ENCODE measurements at regions not wholly inside any gene's neighbourhood (a gene's known extent, or its start where the extent isn't known, plus 50 kb on each side); places are given as distances from the start of the nearest gene placed in this dataset.

- Histone ChIP-seq H3K9me3 (ENCODE audit: low read length) (no peaks in the 10 kb centered on the region), H3K9ac (ENCODE audit: low read length) (no peak overlapping the region), H3K36me3 (ENCODE audit: insufficient read depth, low read length) (no peaks in the 10 kb centered on the region), H4K20me1 (ENCODE audit: insufficient read depth, low read depth, low read length) (no peaks in the 10 kb centered on the region), H3K9me2 (replicated peaks; ENCODE audit: insufficient read depth, low read length) (no peaks in the 10 kb centered on the region), H3K4me3 (ENCODE audit: low read length) (no peak overlapping the region), H3K4me1 (ENCODE audit: low read length) (no peaks in the 10 kb centered on the region), H3K27ac (ENCODE audit: low read length) (no peak overlapping the region), H3K79me2 (ENCODE audit: low read length) (no peaks in the 10 kb centered on the region), H2AFZ (ENCODE audit: low read length) (no peak overlapping the region), H3K27me3 (ENCODE audit: low read length) (no peaks in the 10 kb centered on the region), H3K4me2 (ENCODE audit: low read depth, low read length, poor library complexity, severe bottlenecking) (no peak overlapping the region)
- DNase-seq, result no peak
Observed at GRCh38 chr4:1485280-1485679, 79.0 kb upstream of the NKX1-1 start.

DNA sequence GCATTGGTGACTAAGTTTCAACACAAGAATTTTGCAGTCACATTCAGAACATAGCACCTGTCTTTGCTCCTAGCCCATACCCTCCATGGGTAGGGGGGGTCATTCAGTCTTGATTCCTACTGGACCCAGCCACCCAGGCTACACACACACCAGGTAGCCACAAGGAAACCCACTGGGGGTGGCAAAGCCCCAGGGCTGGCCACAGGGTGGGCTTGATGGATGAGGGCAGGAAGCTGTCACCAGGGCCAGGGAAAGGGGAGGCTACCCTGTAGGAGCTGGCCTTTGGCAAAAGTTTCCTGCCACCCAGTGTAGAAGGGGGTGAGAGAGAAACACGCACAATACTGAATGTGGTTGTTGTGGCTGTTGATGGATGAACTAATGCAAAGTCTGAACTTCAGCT, 74.5 kb upstream of the NKX1-1 start:
- no peaks in the 10 kb centered on the region for H3K4me1 ChIP-seq (ENCODE audit: low read length)
- no peak for DNase-seq
- no peaks in the 10 kb centered on the region for H3K27me3 ChIP-seq (ENCODE audit: low read length)
- no peak overlapping the region for H3K4me3 ChIP-seq (ENCODE audit: low read length)
- H3K4me2 ChIP-seq (ENCODE audit: low read depth, low read length, poor library complexity, severe bottlenecking), result no peak overlapping the region
- H3K9me3 ChIP-seq (ENCODE audit: low read length), result no peaks in the 10 kb centered on the region
- no peaks in the 10 kb centered on the region for H3K9me2 ChIP-seq (replicated peaks; ENCODE audit: insufficient read depth, low read length)
- no peaks in the 10 kb centered on the region for H3K79me2 ChIP-seq (ENCODE audit: low read length)
- no peak overlapping the region for H3K27ac ChIP-seq (ENCODE audit: low read length)
- H3K36me3 ChIP-seq (ENCODE audit: insufficient read depth, low read length), result no peaks in the 10 kb centered on the region
- H4K20me1 ChIP-seq (ENCODE audit: insufficient read depth, low read depth, low read length), result no peaks in the 10 kb centered on the region
- no peak overlapping the region for H2AFZ ChIP-seq (ENCODE audit: low read length)
- H3K9ac ChIP-seq (ENCODE audit: low read length), result no peak overlapping the region

DNA sequence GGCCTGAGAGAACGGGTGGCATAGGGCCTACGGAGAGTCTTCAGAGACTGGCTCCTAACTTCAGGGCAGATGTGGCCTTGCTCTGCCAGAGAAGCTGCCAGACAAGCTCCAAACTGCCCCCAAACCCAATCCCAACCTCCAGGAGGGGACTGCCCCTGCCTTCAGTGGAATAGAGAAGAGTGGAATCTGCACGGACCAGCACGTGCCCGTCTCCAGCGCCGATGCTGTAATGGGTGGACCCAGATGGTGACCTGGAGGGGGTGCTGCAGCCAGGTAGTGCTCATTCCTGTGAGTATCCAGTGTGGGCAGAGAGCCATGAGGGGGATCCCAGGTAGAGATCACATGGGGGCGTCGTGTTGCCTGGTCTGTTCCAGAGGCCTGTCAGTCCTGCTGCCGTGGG, 73.2 kb upstream of the NKX1-1 start:
- Histone ChIP-seq H3K36me3 (ENCODE audit: insufficient read depth, low read length) (no peaks in the 10 kb centered on the region), H3K9ac (ENCODE audit: low read length) (no peak overlapping the region), H2AFZ (ENCODE audit: low read length) (no peak overlapping the region), H3K79me2 (ENCODE audit: low read length) (no peaks in the 10 kb centered on the region), H3K4me2 (ENCODE audit: low read depth, low read length, poor library complexity, severe bottlenecking) (no peak overlapping the region), H3K4me3 (ENCODE audit: low read length) (no peak overlapping the region), H3K9me3 (ENCODE audit: low read length) (no peaks in the 10 kb centered on the region), H3K4me1 (ENCODE audit: low read length) (no peaks in the 10 kb centered on the region), H3K27me3 (ENCODE audit: low read length) (no peaks in the 10 kb centered on the region), H3K9me2 (replicated peaks; ENCODE audit: insufficient read depth, low read length) (peaks cover 3% of the 10 kb centered on the region; the same call in 1 of the 2 replicates), H3K27ac (ENCODE audit: low read length) (no peak overlapping the region), H4K20me1 (ENCODE audit: insufficient read depth, low read depth, low read length) (no peaks in the 10 kb centered on the region)
- DNase-seq, result no peak

DNA sequence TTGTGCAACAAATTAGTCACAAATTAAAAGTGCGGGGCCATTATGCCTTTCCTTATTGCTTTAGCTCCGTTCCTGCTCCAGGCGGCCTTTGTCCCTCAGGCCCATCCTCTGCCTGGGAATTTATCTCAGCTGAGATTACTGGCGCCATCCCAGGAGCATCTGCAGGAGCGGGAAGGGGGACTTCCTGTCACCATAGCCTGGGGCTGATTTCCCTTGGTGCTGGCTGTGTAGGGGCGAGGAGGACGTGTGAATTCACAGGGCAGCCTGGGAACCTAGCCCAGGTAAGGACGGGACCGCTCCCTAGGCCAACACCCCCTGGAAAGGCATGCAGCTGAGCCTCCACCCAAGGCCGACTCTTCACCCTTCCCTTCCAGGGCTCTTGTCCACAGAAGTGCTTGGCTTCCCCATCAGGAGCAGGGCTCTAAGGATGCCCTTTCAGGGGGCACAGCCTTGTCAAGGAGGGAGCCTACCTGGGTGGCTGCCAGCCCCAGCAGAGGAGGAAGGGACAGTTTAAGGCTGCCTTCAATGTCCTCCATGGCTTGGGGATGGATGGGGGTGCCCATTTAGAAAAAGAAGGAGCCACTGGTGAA, 72.6 kb upstream of the NKX1-1 start:
- Histone ChIP-seq H2AFZ (ENCODE audit: low read length) (no peak overlapping the region), H3K4me3 (ENCODE audit: low read length) (no peak overlapping the region), H3K9me3 (ENCODE audit: low read length) (no peaks in the 10 kb centered on the region), H3K27ac (ENCODE audit: low read length) (no peak overlapping the region), H3K9me2 (replicated peaks; ENCODE audit: insufficient read depth, low read length) (peaks cover 3% of the 10 kb centered on the region; the same call in 1 of the 2 replicates), H3K27me3 (ENCODE audit: low read length) (no peaks in the 10 kb centered on the region), H3K36me3 (ENCODE audit: insufficient read depth, low read length) (no peaks in the 10 kb centered on the region), H3K79me2 (ENCODE audit: low read length) (no peaks in the 10 kb centered on the region), H3K4me1 (ENCODE audit: low read length) (no peaks in the 10 kb centered on the region), H3K9ac (ENCODE audit: low read length) (no peak overlapping the region), H3K4me2 (ENCODE audit: low read depth, low read length, poor library complexity, severe bottlenecking) (no peak overlapping the region), H4K20me1 (ENCODE audit: insufficient read depth, low read depth, low read length) (no peaks in the 10 kb centered on the region)
- no peak for DNase-seq

- no peak overlapping the region for H2AFZ ChIP-seq (ENCODE audit: low read length)
- no peak for DNase-seq
Observed at GRCh38 chr4:1477045-1477840, 71.0 kb upstream of the NKX1-1 start.

DNA sequence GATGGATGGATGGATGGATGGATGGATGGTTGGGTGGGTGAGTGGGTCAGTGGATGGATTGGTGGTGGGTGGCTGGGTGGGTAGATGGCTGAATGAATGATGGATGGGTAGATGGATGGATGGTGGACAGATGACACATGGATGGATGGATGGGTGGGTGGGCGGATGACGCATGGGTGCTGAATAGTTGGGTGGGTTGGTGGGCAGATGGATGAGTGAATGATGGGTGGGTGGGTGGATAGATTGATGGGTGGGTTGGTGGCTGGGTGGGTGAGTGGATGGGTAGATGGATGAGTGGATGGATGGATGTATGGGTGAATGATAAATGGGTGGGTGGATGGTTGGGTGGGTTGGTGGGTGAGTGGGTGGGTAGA, 69.9 kb upstream of the NKX1-1 start:
- DNase-seq, result no peak
- H3K27ac ChIP-seq (ENCODE audit: low read length), result no peak overlapping the region
- no peak overlapping the region for H3K9ac ChIP-seq (ENCODE audit: low read length)
- no peak overlapping the region for H3K4me2 ChIP-seq (ENCODE audit: low read depth, low read length, poor library complexity, severe bottlenecking)
- H3K4me1 ChIP-seq (ENCODE audit: low read length), result no peaks in the 10 kb centered on the region
- H4K20me1 ChIP-seq (ENCODE audit: insufficient read depth, low read depth, low read length), result no peaks in the 10 kb centered on the region
- H3K9me3 ChIP-seq (ENCODE audit: low read length), result no peaks in the 10 kb centered on the region
- no peaks in the 10 kb centered on the region for H3K36me3 ChIP-seq (ENCODE audit: insufficient read depth, low read length)
- H3K27me3 ChIP-seq (ENCODE audit: low read length), result no peaks in the 10 kb centered on the region
- H3K79me2 ChIP-seq (ENCODE audit: low read length), result no peaks in the 10 kb centered on the region
- H3K4me3 ChIP-seq (ENCODE audit: low read length), result no peak overlapping the region
- H2AFZ ChIP-seq (ENCODE audit: low read length), result no peak overlapping the region
- H3K9me2 ChIP-seq (replicated peaks; ENCODE audit: insufficient read depth, low read length), result peaks cover 3% of the 10 kb centered on the region; the same call in 1 of the 2 replicates

More at GRCh38 chr4:1477045-1477840, 71.0 kb upstream of the NKX1-1 start:
- Histone ChIP-seq H3K27ac (ENCODE audit: low read length) (no peak overlapping the region), H3K9me3 (ENCODE audit: low read length) (no peaks in the 10 kb centered on the region), H3K4me3 (ENCODE audit: low read length) (no peak overlapping the region), H3K36me3 (ENCODE audit: insufficient read depth, low read length) (no peaks in the 10 kb centered on the region), H3K9ac (ENCODE audit: low read length) (no peak overlapping the region), H3K4me2 (ENCODE audit: low read depth, low read length, poor library complexity, severe bottlenecking) (no peak overlapping the region), H3K27me3 (ENCODE audit: low read length) (no peaks in the 10 kb centered on the region), H3K9me2 (replicated peaks; ENCODE audit: insufficient read depth, low read length) (peaks cover 3% of the 10 kb centered on the region; the same call in 1 of the 2 replicates), H3K4me1 (ENCODE audit: low read length) (no peaks in the 10 kb centered on the region), H4K20me1 (ENCODE audit: insufficient read depth, low read depth, low read length) (no peaks in the 10 kb centered on the region), H3K79me2 (ENCODE audit: low read length) (no peaks in the 10 kb centered on the region)

DNA sequence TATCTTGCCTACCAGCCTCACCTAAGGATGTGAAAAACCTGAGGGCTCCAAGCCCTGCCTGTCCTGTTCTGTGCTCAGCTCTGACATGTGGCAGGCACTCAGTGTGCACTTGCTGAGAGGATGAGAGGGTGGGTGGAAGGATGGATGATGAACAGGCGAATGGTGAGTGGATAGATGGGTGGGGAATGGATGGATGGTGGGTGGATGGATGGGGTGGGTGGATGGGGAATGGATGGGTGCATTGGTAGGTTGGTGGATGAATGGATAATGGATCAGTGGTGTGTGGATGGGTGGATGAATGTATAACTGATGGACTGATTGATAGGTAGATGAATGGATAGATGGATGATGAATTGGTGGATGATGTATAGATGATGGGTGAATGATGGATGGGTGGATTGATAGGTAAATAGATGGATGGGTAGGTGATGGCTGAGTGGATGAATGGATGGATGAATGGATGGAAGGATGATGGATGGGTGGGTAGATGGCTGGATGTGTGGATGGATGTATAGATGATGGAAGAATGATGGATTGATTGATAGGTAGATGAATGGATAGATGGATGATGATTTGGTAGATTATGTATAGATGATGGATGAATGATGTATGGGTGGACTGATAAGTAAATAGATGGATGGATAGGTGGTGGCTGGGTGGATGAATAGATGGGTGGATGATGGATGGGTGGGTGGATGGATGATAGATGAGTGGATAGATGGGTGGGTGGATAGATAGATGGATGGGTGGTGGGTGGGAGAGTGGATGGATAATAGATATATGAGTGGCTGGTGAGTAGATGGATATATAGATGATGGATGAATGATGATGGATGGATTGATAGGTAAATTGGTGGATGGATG, 69.3 kb upstream of the NKX1-1 start:
- Histone ChIP-seq H3K4me2 (ENCODE audit: low read depth, low read length, poor library complexity, severe bottlenecking) (no peak overlapping the region), H3K4me1 (ENCODE audit: low read length) (no peaks in the 10 kb centered on the region), H3K27me3 (ENCODE audit: low read length) (no peaks in the 10 kb centered on the region), H3K9me2 (replicated peaks; ENCODE audit: insufficient read depth, low read length) (peaks cover 3% of the 10 kb centered on the region; the same call in 1 of the 2 replicates), H2AFZ (ENCODE audit: low read length) (no peak overlapping the region), H3K27ac (ENCODE audit: low read length) (no peak overlapping the region), H3K4me3 (ENCODE audit: low read length) (no peak overlapping the region), H4K20me1 (ENCODE audit: insufficient read depth, low read depth, low read length) (no peaks in the 10 kb centered on the region), H3K79me2 (ENCODE audit: low read length) (no peaks in the 10 kb centered on the region), H3K9ac (ENCODE audit: low read length) (no peak overlapping the region), H3K36me3 (ENCODE audit: insufficient read depth, low read length) (no peaks in the 10 kb centered on the region), H3K9me3 (ENCODE audit: low read length) (no peaks in the 10 kb centered on the region)
- DNase-seq, result no peak

Measured in Karpas-422 (cell line).